HG02642 (cell line): ENCODE measurements at regions not wholly inside any gene's neighbourhood (a gene's known extent, or its start where the extent isn't known, plus 50 kb on each side); places are given as distances from the start of the nearest gene placed in this dataset.

Experiments
- ATAC-seq: cut with Tn5 transposase; IDR thresholded peaks from one replicate; pipeline ENCODE4 v1.9.1; 2021; ENCODE audit warnings: mild to moderate bottlenecking; ENCODE audit not compliant: unreplicated experiment, poor library complexity

DNA sequence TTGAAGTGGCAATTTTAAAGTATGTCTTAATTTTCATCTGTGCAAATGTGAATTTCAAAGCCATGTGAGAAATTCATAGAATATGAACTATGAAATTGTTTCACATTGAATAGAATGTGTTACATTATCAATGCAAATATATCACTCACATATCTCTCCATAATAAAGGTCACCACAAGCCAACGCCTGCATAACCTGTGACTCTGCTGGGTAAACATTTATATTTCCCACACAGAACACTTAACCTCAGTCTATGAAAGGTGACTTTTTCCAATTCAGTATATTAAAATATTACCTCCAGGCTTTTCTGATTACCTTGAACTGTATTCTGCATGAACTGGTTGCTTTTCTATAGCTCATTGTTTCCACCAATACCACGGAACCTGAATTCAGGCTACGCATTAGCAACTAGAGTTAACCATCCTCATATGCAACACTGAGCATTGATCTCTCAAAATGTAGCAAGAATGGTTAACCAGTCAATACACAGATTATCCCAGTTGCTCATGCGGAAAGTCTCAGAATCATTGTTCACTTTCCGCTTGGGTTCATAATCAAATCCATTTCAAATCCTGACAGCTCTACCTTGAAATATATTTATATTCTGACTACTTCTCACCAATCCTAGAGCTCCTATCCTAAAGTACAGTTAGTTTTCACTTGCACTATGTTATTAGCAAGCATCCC lies 126.6 kb upstream of the TYRP1 start:
- no peak for ATAC-seq

- no peak for ATAC-seq
These were observed 108.3 kb upstream of the TYRP1 start for GRCh38 chr9:12584656-12585522.

DNA sequence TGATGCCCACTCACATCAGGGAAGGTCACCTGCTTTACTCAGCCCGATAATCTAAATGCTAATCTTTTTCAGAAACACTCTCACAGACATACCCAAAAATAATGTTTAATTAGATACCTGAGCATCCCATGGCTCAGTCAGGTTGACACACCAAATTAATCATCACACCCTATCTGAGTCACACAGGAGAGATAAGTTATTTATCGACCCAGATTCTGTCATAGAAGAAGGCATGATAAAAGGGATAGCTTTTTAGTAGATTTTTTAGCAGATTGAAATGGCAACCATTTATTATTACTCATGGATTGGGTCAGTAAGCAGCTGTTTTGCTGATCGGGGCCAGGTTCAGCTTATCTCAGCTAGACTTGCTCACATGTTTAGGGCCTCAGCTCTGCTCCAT lies 97.8 kb upstream of the TYRP1 start:
- no peak for ATAC-seq

- ATAC-seq = no peak
These were observed 88.9 kb upstream of the TYRP1 start for GRCh38 chr9:12604164-12604821.

DNA sequence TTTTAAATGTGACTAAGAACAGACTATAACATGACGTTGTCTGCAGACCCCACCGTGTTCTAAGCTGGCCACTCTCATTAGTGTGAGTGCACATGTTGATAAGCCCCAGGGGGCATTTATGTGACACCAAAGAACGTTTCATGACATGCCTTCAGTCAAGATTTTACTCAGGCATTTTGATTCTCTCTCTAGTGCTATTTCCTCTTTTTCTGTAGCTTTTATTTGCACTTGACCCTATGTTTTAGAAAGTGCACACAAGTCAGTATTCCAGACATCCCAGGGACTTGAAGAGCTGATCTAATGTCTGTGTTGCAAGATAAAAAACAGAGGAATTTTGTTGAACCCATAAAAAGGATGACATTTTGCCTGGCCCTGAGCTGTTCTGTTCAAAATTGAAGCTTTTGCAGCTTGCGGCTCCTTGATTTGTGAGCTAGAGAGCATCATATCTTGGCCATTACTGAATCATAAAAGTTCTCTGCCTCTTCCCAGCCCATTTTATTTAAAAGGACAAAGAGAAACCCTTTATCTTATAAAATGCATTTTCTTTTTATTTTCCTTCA lies 80.9 kb upstream of the TYRP1 start:
- ATAC-seq = no peak

GRCh38 chr9:12613071-12613470 lies 80.1 kb upstream of the TYRP1 start:
- ATAC-seq = no peak

DNA sequence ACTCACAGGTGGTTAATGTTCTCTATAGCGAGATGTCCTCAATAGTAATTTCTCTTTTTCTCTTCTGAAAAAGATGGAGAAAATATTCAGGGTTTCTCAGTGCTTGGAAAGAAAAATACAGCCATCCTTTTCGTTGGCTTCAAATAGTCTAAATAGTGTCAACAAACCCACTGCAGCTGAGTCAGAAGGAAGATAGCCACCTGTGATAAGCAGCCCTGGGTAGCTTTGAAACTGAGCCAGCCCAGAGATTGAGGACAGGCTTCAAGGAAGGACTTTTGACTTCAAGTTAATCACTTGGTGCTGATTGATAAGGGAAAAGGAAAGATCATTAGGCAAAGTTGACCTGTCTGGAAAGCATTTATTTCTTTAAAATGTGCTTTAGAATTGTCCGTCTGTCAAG lies 78.7 kb upstream of the TYRP1 start:
- no peak for ATAC-seq

- ATAC-seq = no peak
These were observed 74.2 kb upstream of the TYRP1 start for GRCh38 chr9:12618956-12619355.

GRCh38 chr9:12625844-12626243 lies 67.3 kb upstream of the TYRP1 start:
- no peak for ATAC-seq

DNA sequence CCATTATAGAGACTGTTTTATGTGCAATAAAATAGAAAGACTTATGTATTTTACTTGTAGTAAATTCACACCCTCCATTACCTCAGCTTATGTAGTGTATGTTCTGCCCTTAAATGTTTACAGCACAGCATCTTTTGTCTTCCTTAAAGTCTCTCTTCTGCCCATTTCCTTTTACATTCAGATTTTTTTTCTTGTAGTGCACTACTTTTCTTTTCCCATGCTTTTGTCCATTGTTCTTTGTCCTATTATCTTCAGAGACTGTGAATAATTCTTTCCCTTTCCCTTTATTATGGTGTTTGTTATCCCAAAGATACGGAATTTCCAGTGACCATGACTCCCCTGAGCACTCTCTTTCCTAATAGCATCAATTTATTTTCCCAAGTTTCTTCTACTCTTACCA lies 66.1 kb upstream of the TYRP1 start:
- ATAC-seq = no peak

- no peak for ATAC-seq
These were observed 64.6 kb upstream of the TYRP1 start for GRCh38 chr9:12628546-12628945.

- no peak for ATAC-seq
These were observed 64.1 kb upstream of the TYRP1 start for GRCh38 chr9:12629067-12629466.

GRCh38 chr9:12631866-12632265 lies 61.3 kb upstream of the TYRP1 start:
- ATAC-seq = no peak

GRCh38 chr9:12633016-12633765 lies 60.0 kb upstream of the TYRP1 start:
- ATAC-seq = no peak

- no peak for ATAC-seq
These were observed 53.1 kb upstream of the TYRP1 start for GRCh38 chr9:12640016-12640587.

- no peak for ATAC-seq
These were observed 52.1 kb upstream of the TYRP1 start for GRCh38 chr9:12640866-12641636.
